ENCODE measurements at regions not wholly inside any gene's neighbourhood (a gene's known extent, or its start where the extent isn't known, plus 50 kb on each side); places are given as distances from the start of the nearest gene placed in this dataset.

GRCh38 chr2:54392555-54393324 is 63.4 kb upstream of the SPTBN1 start:
- no peak for DNase-seq

GRCh38 chr2:54394392-54394791 is 61.7 kb upstream of the SPTBN1 start:
- peak; percentile 38 for DNase-seq

- DNase-seq: no peak
Observed at GRCh38 chr2:54396107-54396506, 60.0 kb upstream of the SPTBN1 start.

GRCh38 chr2:54396798-54397197 is 59.3 kb upstream of the SPTBN1 start:
- no peak for DNase-seq

GRCh38 chr2:54397426-54397825 is 58.7 kb upstream of the SPTBN1 start:
- no peak for DNase-seq

GRCh38 chr2:54401554-54401953 is 54.6 kb upstream of the SPTBN1 start:
- no peak for DNase-seq

GRCh38 chr2:54402350-54402749 is 53.8 kb upstream of the SPTBN1 start:
- no peak for DNase-seq

GRCh38 chr2:54403512-54404238 is 52.5 kb upstream of the SPTBN1 start:
- DNase-seq: no peak

- DNase-seq: no peak
Observed at GRCh38 chr2:54404270-54404669, 51.9 kb upstream of the SPTBN1 start.

- DNase-seq: no peak
Observed at GRCh38 chr2:54406031-54406430, 50.1 kb upstream of the SPTBN1 start.

All from NCI-H1436 (cell line).